Panc1 (cell line): ENCODE measurements at regions not wholly inside any gene's neighbourhood (a gene's known extent, or its start where the extent isn't known, plus 50 kb on each side); places are given as distances from the start of the nearest gene placed in this dataset.

Source experiments
- ATAC-seq: fragments of 200-7000 bp; cut with Tn5 transposase; 2 replicates; pipeline ENCODE4 v1.9.1; 2020; ENCODE audit warnings: mild to moderate bottlenecking, moderate library complexity
- BruUV-seq: library from RNA; stranded (reverse); fragments of 400-500 nt; replicated peaks from 2 replicates; lab custom pipeline; 2021; lab: Mats Ljungman, UMichigan
- CTCF ChIA-PET: fragments of 300-600 bp; sonication (Branson Sonifier 250); formaldehyde crosslinking; loops from one replicate; lab custom pipeline; 2022; ENCODE audit warnings: antibody characterized with exemption; lab: Charles Lee
- POLR2A ChIA-PET: fragments of 300-600 bp; sonication (Branson Sonifier 250); formaldehyde crosslinking; loops from one replicate; lab custom pipeline; 2022; ENCODE audit warnings: antibody characterized with exemption; lab: Charles Lee
- DNase-seq: peaks from one replicate; pipeline ENCODE4 v3.0.0-alpha.2; 2010; ENCODE audit warnings: low read depth, low spot score
- H3K27ac ChIP-seq: 2 replicates; pipeline ENCODE4 v1.5.1; 2011; ENCODE audit warnings: mild to moderate bottlenecking, low read length, inconsistent platforms
- H3K27me3 ChIP-seq: fragments of 200-500 bp; sonication (Bioruptor generic); 2 replicates; pipeline ENCODE4 v1.6.0; 2014; ENCODE audit warnings: low read length, inconsistent platforms; ENCODE audit not compliant: control insufficient read depth, insufficient read depth
- H3K36me3 ChIP-seq: fragments of 200-500 bp; sonication (Bioruptor generic); 2 replicates; pipeline ENCODE4 v1.5.1; 2014; ENCODE audit warnings: inconsistent platforms, mild to moderate bottlenecking, low read length, moderate library complexity; ENCODE audit not compliant: control insufficient read depth, insufficient read depth
- H3K4me1 ChIP-seq: 2 replicates; pipeline ENCODE4 v1.5.1; 2011; ENCODE audit warnings: inconsistent platforms, mild to moderate bottlenecking, low read length, moderate library complexity; ENCODE audit not compliant: control insufficient read depth, insufficient read depth
- H3K4me3 ChIP-seq, 2 experiments: 2 replicates each; pipeline ENCODE4 v1.5.1; 2011 to 2012; ENCODE audit warnings: low read depth in 2 of 2, low read length in 2 of 2, mild to moderate bottlenecking in 2 of 2, inconsistent platforms in 1 of 2, moderate library complexity in 1 of 2
- H3K9me3 ChIP-seq: fragments of 200-500 bp; sonication (Bioruptor generic); 2 replicates; pipeline ENCODE4 v1.5.1; 2014; ENCODE audit warnings: low read depth, mild to moderate bottlenecking, inconsistent platforms, low read length, moderate library complexity; ENCODE audit not compliant: control insufficient read depth, insufficient read depth
- CTCF ChIP-seq: fragments of 450-650 bp; IDR thresholded peaks from 2 replicates; pipeline ENCODE4 v1.5.1; 2017; ENCODE audit warnings: mild to moderate bottlenecking
- POLR2AphosphoS5 ChIP-seq: IDR thresholded peaks from 2 replicates; pipeline ENCODE4 v1.6.1; 2012; ENCODE audit warnings: mild to moderate bottlenecking, low read depth, low read length, moderate library complexity
- REST ChIP-seq, 2 experiments: IDR thresholded peaks; 2 replicates each; pipeline ENCODE4 v1.6.1; 2011 to 2012; ENCODE audit warnings: low read depth in 2 of 2, control low read depth in 1 of 2, low read length in 1 of 2, mild to moderate bottlenecking in 1 of 2, moderate library complexity in 1 of 2; ENCODE audit not compliant: insufficient read depth in 1 of 2
- SIN3A ChIP-seq: IDR thresholded peaks from 2 replicates; pipeline ENCODE4 v1.6.1; 2012; ENCODE audit warnings: low read depth, mild to moderate bottlenecking, low read length, moderate library complexity, borderline replicate concordance; ENCODE audit not compliant: insufficient read depth
- TCF7L2 ChIP-seq: IDR thresholded peaks from 2 replicates; pipeline ENCODE4 v1.6.1; 2011; ENCODE audit warnings: mild to moderate bottlenecking, low read depth, low read length, inconsistent platforms
- in situ Hi-C: cut with HindIII; loops from 2 replicates; pipeline ENCODE4 v1.10.0; 2016; ENCODE audit warnings: low sequenced_read_pairs, low pct_unique_long_range_greater_than_20kb
- intact Hi-C: fragments of 100-400 bp; cut with micrococcal nuclease; formaldehyde crosslinking; loops from one replicate; pipeline ENCODE4 v1.10.0; 2022; ENCODE audit not compliant: unreplicated experiment

- DNase-seq = no peak
- in situ Hi-C loops = no loop called here
Observed at GRCh38 chr2:125427721-125428315, 1228.1 kb upstream of the GYPC start.

GRCh38 chr2:125444106-125444505 lies 1211.9 kb upstream of the GYPC start:
- POLR2A ChIA-PET = no interaction called here
- intact Hi-C loops = no loop called here
- no peaks in the 10 kb centered on the region for H3K36me3 ChIP-seq
- BruUV-seq = no TSS peak
- in situ Hi-C loops = no loop called here
- no peaks in the 10 kb centered on the region for H3K27me3 ChIP-seq
- H3K4me3 ChIP-seq = no peak overlapping the region
- CTCF ChIA-PET = no interaction called here
- H3K9me3 ChIP-seq = no peaks in the 10 kb centered on the region
- TF ChIP-seq REST (IDR thresholded peaks at IDR 0.05; ENCODE audit: insufficient read depth in 1 of 2, low read depth in 2 of 2, low read length in 1 of 2) = no peak
- H3K27ac ChIP-seq = no peak overlapping the region
- no peak for ATAC-seq
- no peaks in the 10 kb centered on the region for H3K4me1 ChIP-seq
- DNase-seq = no peak

More at GRCh38 chr2:125427721-125428315, 1228.1 kb upstream of the GYPC start:
- H3K4me1 ChIP-seq = no peaks in the 10 kb centered on the region
- no peaks in the 10 kb centered on the region for H3K36me3 ChIP-seq
- no peak for ATAC-seq
- H3K4me3 ChIP-seq = no peak overlapping the region
- H3K27ac ChIP-seq = no peak overlapping the region
- BruUV-seq = no TSS peak
- TF ChIP-seq REST (IDR thresholded peaks at IDR 0.05; ENCODE audit: insufficient read depth in 1 of 2, low read depth in 2 of 2, low read length in 1 of 2) (no peak), CTCF (no peak), SIN3A (no peak), TCF7L2 (no peak), POLR2AphosphoS5 (no peak)
- intact Hi-C loops = no loop called here
- H3K9me3 ChIP-seq = no peaks in the 10 kb centered on the region
- no peaks in the 10 kb centered on the region for H3K27me3 ChIP-seq
- POLR2A ChIA-PET = no interaction called here
- CTCF ChIA-PET = no interaction called here
